PC-3 (cell line): ENCODE measurements at regions not wholly inside any gene's neighbourhood (a gene's known extent, or its start where the extent isn't known, plus 50 kb on each side); places are given as distances from the start of the nearest gene placed in this dataset.

Source experiments
- ATAC-seq: fragments of 200-7000 bp; cut with Tn5 transposase; 2 replicates; pipeline ENCODE4 v1.9.1; 2020; ENCODE audit warnings: mild to moderate bottlenecking, moderate library complexity
- BruUV-seq: library from RNA; stranded (reverse); fragments of 400-500 nt; replicated peaks from 2 replicates; lab custom pipeline; 2021; lab: Mats Ljungman, UMichigan
- CTCF ChIA-PET: fragments of 300-600 bp; sonication (Branson Sonifier 250); formaldehyde crosslinking; loops from one replicate; lab custom pipeline; 2022; ENCODE audit warnings: antibody characterized with exemption; lab: Charles Lee
- POLR2A ChIA-PET: fragments of 300-600 bp; sonication (Branson Sonifier 250); formaldehyde crosslinking; loops from one replicate; lab custom pipeline; 2022; ENCODE audit warnings: antibody characterized with exemption; ENCODE audit not compliant: unreplicated experiment; lab: Charles Lee
- DNase-seq: peaks from one replicate; pipeline ENCODE4 v3.0.0-alpha.2; 2015
- H2AFZ ChIP-seq: fragments of 300-600 bp; sonication (generic); 2 replicates; pipeline ENCODE4 v1.6.0; 2016; ENCODE audit warnings: antibody characterized with exemption, low read length
- H3F3A ChIP-seq: fragments of 300-600 bp; sonication (generic); one replicate; pipeline ENCODE4 v1.6.0; 2017; ENCODE audit warnings: antibody characterized with exemption, low read length, control low read depth, mild to moderate bottlenecking; ENCODE audit not compliant: unreplicated experiment
- H3K27ac ChIP-seq: fragments of 300-600 bp; sonication (generic); 2 replicates; pipeline ENCODE4 v1.5.1; 2016; ENCODE audit warnings: mild to moderate bottlenecking, low read length
- H3K27me3 ChIP-seq: fragments of 300-600 bp; sonication (generic); 2 replicates; pipeline ENCODE4 v1.6.1; 2016; ENCODE audit warnings: low read length, mixed read lengths
- H3K36me3 ChIP-seq: fragments of 300-600 bp; sonication (generic); 2 replicates; pipeline ENCODE4 v1.6.1; 2016; ENCODE audit warnings: low read depth, mixed run types, low read length, mixed read lengths
- H3K4me1 ChIP-seq: fragments of 300-600 bp; sonication (generic); 2 replicates; pipeline ENCODE4 v1.5.1; 2016; ENCODE audit warnings: low read length; ENCODE audit not compliant: insufficient read depth
- H3K4me2 ChIP-seq: fragments of 300-600 bp; sonication (generic); 2 replicates; pipeline ENCODE4 v1.6.0; 2016; ENCODE audit warnings: low read length
- H3K4me3 ChIP-seq: fragments of 300-600 bp; sonication (generic); 2 replicates; pipeline ENCODE4 v1.5.1; 2016; ENCODE audit warnings: mild to moderate bottlenecking, low read length, mixed read lengths
- H3K79me2 ChIP-seq: fragments of 300-600 bp; sonication (generic); 2 replicates; pipeline ENCODE4 v1.6.1; 2017; ENCODE audit warnings: low read length, mixed read lengths
- H3K9ac ChIP-seq: fragments of 300-600 bp; sonication (generic); 2 replicates; pipeline ENCODE4 v1.6.0; 2016; ENCODE audit warnings: mild to moderate bottlenecking, low read length
- H3K9me2 ChIP-seq: fragments of 300-600 bp; sonication (generic); replicated peaks from 2 replicates; pipeline ENCODE4 v1.6.1; 2016; ENCODE audit warnings: mixed run types, low read length, mixed read lengths
- H3K9me3 ChIP-seq: fragments of 300-600 bp; sonication (generic); 2 replicates; pipeline ENCODE4 v1.6.1; 2016; ENCODE audit warnings: low read length, mixed read lengths
- H4K20me1 ChIP-seq: fragments of 300-600 bp; sonication (generic); 2 replicates; pipeline ENCODE4 v1.6.1; 2016; ENCODE audit warnings: low read length, mixed read lengths
- CTCF ChIP-seq: fragments of 300-600 bp; sonication (generic); conservative IDR thresholded peaks from 2 replicates; pipeline ENCODE4 v1.5.1; 2017; ENCODE audit warnings: antibody characterized with exemption, low read depth, mild to moderate bottlenecking, low read length
- EZH2 ChIP-seq: fragments of 300-600 bp; sonication (generic); IDR thresholded peaks from one replicate; pipeline ENCODE4 v1.6.1; 2017; ENCODE audit warnings: antibody characterized with exemption, mild to moderate bottlenecking, low read length; ENCODE audit not compliant: unreplicated experiment
- EZH2phosphoT487 ChIP-seq: fragments of 300-600 bp; sonication (generic); IDR thresholded peaks from 2 replicates; pipeline ENCODE4 v1.6.1; 2018; ENCODE audit warnings: mild to moderate bottlenecking, antibody characterized with exemption, low read length, borderline replicate concordance
- intact Hi-C: fragments of 100-400 bp; cut with micrococcal nuclease; formaldehyde crosslinking; loops from 2 replicates; pipeline ENCODE4 v1.9.0; 2023

GRCh38 chr14:59018460-59018859 lies 170.0 kb upstream of the DAAM1 start:
- no peak overlapping the region for H3K27ac ChIP-seq
- BruUV-seq: no TSS peak
- H3K9ac ChIP-seq: no peak overlapping the region
- no peak overlapping the region for H3K4me3 ChIP-seq
- H3K79me2 ChIP-seq: no peaks in the 10 kb centered on the region
- H3K9me2 ChIP-seq: no peaks in the 10 kb centered on the region
- no peak overlapping the region for H2AFZ ChIP-seq
- no peaks in the 10 kb centered on the region for H3K4me1 ChIP-seq
- H3K9me3 ChIP-seq: no peaks in the 10 kb centered on the region
- ChIA-PET POLR2A (no interaction called here), CTCF (interaction anchor here (0.7 kb wide), 1 partner anchor 517 kb away, joined by 3 read pairs; no protein-coding TSS in a partner anchor)
- H4K20me1 ChIP-seq: no peaks in the 10 kb centered on the region
- peaks cover 30% of the 10 kb centered on the region for H3K27me3 ChIP-seq
- intact Hi-C loops: no loop called here
- no peak for DNase-seq
- no peaks in the 10 kb centered on the region for H3F3A ChIP-seq
- no peaks in the 10 kb centered on the region for H3K36me3 ChIP-seq
- no peak for ATAC-seq
- TF ChIP-seq CTCF (no peak), EZH2 (no peak)
- H3K4me2 ChIP-seq: no peak overlapping the region

- BruUV-seq: no TSS peak
- Histone ChIP-seq H3K4me3 (no peak overlapping the region), H3K9me2 (no peaks in the 10 kb centered on the region), H2AFZ (no peak overlapping the region), H3K9ac (no peak overlapping the region), H3K4me2 (no peak overlapping the region), H3K27ac (no peak overlapping the region), H3K9me3 (no peaks in the 10 kb centered on the region), H3K27me3 (peaks cover 35% of the 10 kb centered on the region), H3K36me3 (no peaks in the 10 kb centered on the region), H4K20me1 (no peaks in the 10 kb centered on the region), H3F3A (no peaks in the 10 kb centered on the region), H3K4me1 (no peaks in the 10 kb centered on the region), H3K79me2 (no peaks in the 10 kb centered on the region)
- ATAC-seq (peak; percentile 49), DNase-seq (peak; percentile 53)
- CTCF ChIA-PET: interaction anchor here (0.7 kb wide), 1 partner anchor 518 kb away, joined by 3 read pairs; no protein-coding TSS in a partner anchor
- intact Hi-C loops: loop anchor here (1.0 kb wide), 1 partner anchor 518 kb away; no protein-coding TSS in a partner anchor
- TF ChIP-seq EZH2phosphoT487: no peak
- peak; percentile 89 for TF ChIP-seq CTCF
- POLR2A ChIA-PET: no interaction called here
These were observed 169.5 kb upstream of the DAAM1 start for GRCh38 chr14:59018978-59019377.

- CTCF ChIA-PET: interaction anchor here (0.5 to 0.8 kb wide), 4 partner anchors 10 to 519 kb away, joined by 3 to 5 read pairs (median 4); no protein-coding TSS in a partner anchor
These were observed 168.1 kb upstream of the DAAM1 start for GRCh38 chr14:59020382-59020781.

More at GRCh38 chr14:59020382-59020781, 168.1 kb upstream of the DAAM1 start:
- Histone ChIP-seq H3K9me3 (no peaks in the 10 kb centered on the region), H2AFZ (no peak overlapping the region), H3F3A (no peaks in the 10 kb centered on the region), H3K79me2 (no peaks in the 10 kb centered on the region), H3K27ac (no peak overlapping the region), H3K4me1 (no peaks in the 10 kb centered on the region), H3K27me3 (peaks cover 49% of the 10 kb centered on the region), H3K4me2 (no peak overlapping the region), H3K9me2 (no peaks in the 10 kb centered on the region), H3K4me3 (no peak overlapping the region), H4K20me1 (no peaks in the 10 kb centered on the region), H3K9ac (no peak overlapping the region), H3K36me3 (no peaks in the 10 kb centered on the region)
- peak; percentile 86 for ATAC-seq
- intact Hi-C loops: loop anchor here (1.0 to 10.0 kb wide), 2 partner anchors 380 to 554 kb away; partner anchors contain the start of gene CCDC175
- POLR2A ChIA-PET: no interaction called here
- peak; percentile 77 for DNase-seq
- no TSS peak for BruUV-seq
- peak; percentile 97 for TF ChIP-seq CTCF
- TF ChIP-seq EZH2: no peak
